Trophoblast cell (in vitro differentiated cells and primary cell): ENCODE measurements at regions not wholly inside any gene's neighbourhood (a gene's known extent, or its start where the extent isn't known, plus 50 kb on each side); places are given as distances from the start of the nearest gene placed in this dataset.

ENCODE experiments used
- DNase-seq, 2 donors: peaks; one replicate each; pipeline ENCODE4 v3.0.0-alpha.2; 2016
- H2AFZ ChIP-seq: 2 replicates; pipeline ENCODE4 v1.6.1; 2013; ENCODE audit warnings: low read length, moderate library complexity, mild to moderate bottlenecking; ENCODE audit not compliant: insufficient read depth, poor library complexity
- H2AK5ac ChIP-seq: 2 replicates; pipeline ENCODE4 v1.6.1; 2013; ENCODE audit warnings: mild to moderate bottlenecking, low read length
- H2BK120ac ChIP-seq: 2 replicates; pipeline ENCODE4 v1.6.1; 2013; ENCODE audit warnings: low read length, mild to moderate bottlenecking, moderate library complexity; ENCODE audit not compliant: insufficient read depth, poor library complexity
- H2BK12ac ChIP-seq: 2 replicates; pipeline ENCODE4 v1.6.1; 2013; ENCODE audit warnings: mild to moderate bottlenecking, low read length, moderate library complexity
- H2BK5ac ChIP-seq: 2 replicates; pipeline ENCODE4 v1.6.1; 2013; ENCODE audit warnings: low read length, low read depth, moderate library complexity, mild to moderate bottlenecking; ENCODE audit not compliant: poor library complexity
- H3K14ac ChIP-seq: 2 replicates; pipeline ENCODE4 v1.6.1; 2013; ENCODE audit warnings: mild to moderate bottlenecking, low read length
- H3K18ac ChIP-seq: 2 replicates; pipeline ENCODE4 v1.6.1; 2013; ENCODE audit warnings: mild to moderate bottlenecking, low read length
- H3K23ac ChIP-seq: 2 replicates; pipeline ENCODE4 v1.6.1; 2013; ENCODE audit warnings: low read length
- H3K27ac ChIP-seq: 2 replicates; pipeline ENCODE4 v1.5.1; 2013; ENCODE audit warnings: low read depth, mild to moderate bottlenecking, inconsistent platforms, low read length, moderate library complexity
- H3K27me3 ChIP-seq: 2 replicates; pipeline ENCODE4 v1.6.1; 2013; ENCODE audit warnings: inconsistent platforms, mild to moderate bottlenecking, low read length, moderate library complexity; ENCODE audit not compliant: insufficient read depth
- H3K36me3 ChIP-seq, 2 experiments: 1 replicate in 1 of 2; 2 replicates in 1 of 2; pipeline ENCODE4 v1.6.1; 2013; ENCODE audit warnings: low read length in 2 of 2, mild to moderate bottlenecking in 2 of 2, moderate library complexity in 1 of 2; ENCODE audit not compliant: insufficient read depth in 2 of 2, control insufficient read depth in 1 of 2
- H3K4ac ChIP-seq: 2 replicates; pipeline ENCODE4 v1.6.1; 2013; ENCODE audit warnings: low read depth, mild to moderate bottlenecking, low read length, moderate library complexity
- H3K4me1 ChIP-seq, 2 experiments: 1 replicate in 1 of 2; 2 replicates in 1 of 2; pipeline ENCODE4 v1.6.1; 2013; ENCODE audit warnings: low read length in 2 of 2, mild to moderate bottlenecking in 2 of 2, moderate library complexity in 1 of 2; ENCODE audit not compliant: insufficient read depth in 2 of 2, control insufficient read depth in 1 of 2
- H3K4me2 ChIP-seq: 2 replicates; pipeline ENCODE4 v1.6.1; 2013; ENCODE audit warnings: inconsistent platforms, mild to moderate bottlenecking, low read length, moderate library complexity
- H3K4me3 ChIP-seq: 2 replicates; pipeline ENCODE4 v1.5.1; 2013; ENCODE audit warnings: mild to moderate bottlenecking, low read depth, low read length, inconsistent platforms
- H3K79me1 ChIP-seq: one replicate; pipeline ENCODE4 v1.6.1; 2013; ENCODE audit warnings: low read length
- H3K79me2 ChIP-seq: 2 replicates; pipeline ENCODE4 v1.6.1; 2013; ENCODE audit warnings: low read length, mild to moderate bottlenecking; ENCODE audit not compliant: control insufficient read depth, insufficient read depth, poor library complexity
- H3K9ac ChIP-seq: 2 replicates; pipeline ENCODE4 v1.6.1; 2013; ENCODE audit warnings: mild to moderate bottlenecking, low read length
- H3K9me3 ChIP-seq: 2 replicates; pipeline ENCODE4 v1.6.1; 2013; ENCODE audit warnings: low read depth, mild to moderate bottlenecking, control low read depth, inconsistent platforms, low read length; ENCODE audit not compliant: insufficient read depth
- H4K12ac ChIP-seq: 2 replicates; pipeline ENCODE4 v1.6.1; 2013; ENCODE audit warnings: low read depth, mild to moderate bottlenecking, low read length, moderate library complexity
- H4K8ac ChIP-seq: 2 replicates; pipeline ENCODE4 v1.6.1; 2013; ENCODE audit warnings: low read depth, mild to moderate bottlenecking, low read length, moderate library complexity
- H4K91ac ChIP-seq: one replicate; pipeline ENCODE4 v1.6.1; 2013; ENCODE audit warnings: low read depth, mild to moderate bottlenecking, low read length, moderate library complexity
- WGBS: extraction: QIAGEN DNeasy Blood & Tissue Kit; methylation state at CpG from one replicate; pipeline ENCODE4 v1.1.7; 2013; ENCODE audit warnings: missing lambda C conversion rate; ENCODE audit not compliant: insufficient read length, insufficient coverage; ENCODE audit errors: extremely low coverage; 5-methylcytosine and 5-hydroxymethylcytosine counted together

DNA sequence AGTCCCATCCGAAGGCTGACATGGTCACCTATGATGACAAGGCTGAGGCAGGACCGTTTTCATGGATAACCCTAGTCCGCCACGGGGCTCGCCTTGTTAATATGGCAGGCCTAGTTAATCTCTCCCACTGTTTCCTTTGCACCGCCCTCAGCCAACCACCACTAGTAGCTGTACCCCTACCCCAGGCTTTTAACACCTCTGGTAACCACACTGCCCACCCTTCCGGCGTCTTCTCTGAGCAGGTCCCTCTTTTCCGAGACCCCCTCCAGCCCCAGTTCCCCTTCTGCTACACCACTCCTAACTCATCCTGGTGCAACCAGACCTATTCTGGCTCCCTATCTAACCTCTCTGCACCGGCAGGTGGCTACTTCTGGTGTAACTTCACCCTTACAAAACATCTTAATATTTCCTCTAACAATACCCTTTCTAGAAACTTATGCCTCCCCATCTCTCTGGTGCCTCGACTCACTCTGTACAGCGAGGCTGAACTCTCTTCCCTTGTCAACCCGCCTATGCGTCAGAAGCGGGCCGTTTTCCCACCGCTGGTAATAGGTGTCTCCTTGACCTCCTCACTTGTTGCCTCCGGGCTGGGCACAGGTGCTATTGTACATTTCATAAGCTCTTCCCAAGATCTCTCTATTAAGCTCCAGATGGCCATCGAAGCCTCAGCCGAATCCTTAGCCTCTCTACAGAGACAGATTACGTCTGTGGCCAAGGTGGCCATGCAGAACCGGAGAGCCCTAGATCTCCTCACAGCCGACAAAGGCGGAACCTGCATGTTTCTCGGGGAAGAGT is 964.4 kb downstream of the RPA4 start:
- H3K27me3 ChIP-seq = no peaks in the 10 kb centered on the region
- no peak overlapping the region for H4K8ac ChIP-seq
- DNase-seq = no peak
- H3K4me2 ChIP-seq = no peak overlapping the region
- no peak overlapping the region for H2BK5ac ChIP-seq
- H2AFZ ChIP-seq = no peak overlapping the region
- no peak overlapping the region for H3K23ac ChIP-seq
- H3K14ac ChIP-seq = no peak overlapping the region
- no CpG with 5 or more reads among the region's 25 CpGs for WGBS
- no peak overlapping the region for H3K9ac ChIP-seq
- peaks cover 0 to 1% of the 10 kb centered on the region in 2 experiments for H3K36me3 ChIP-seq
- H4K12ac ChIP-seq = no peak overlapping the region
- H3K79me1 ChIP-seq = no peaks in the 10 kb centered on the region
- H3K79me2 ChIP-seq = no peaks in the 10 kb centered on the region
- H3K18ac ChIP-seq = no peak overlapping the region
- no peak overlapping the region for H3K4me3 ChIP-seq
- no peaks in the 10 kb centered on the region for H3K4me1 ChIP-seq
- no peak overlapping the region for H3K4ac ChIP-seq
- H3K27ac ChIP-seq = no peak overlapping the region
- H3K9me3 ChIP-seq = peaks cover 7% of the 10 kb centered on the region
- no peak overlapping the region for H2BK120ac ChIP-seq
- no peak overlapping the region for H4K91ac ChIP-seq
- H2BK12ac ChIP-seq = no peak overlapping the region
- H2AK5ac ChIP-seq = no peak overlapping the region

DNA sequence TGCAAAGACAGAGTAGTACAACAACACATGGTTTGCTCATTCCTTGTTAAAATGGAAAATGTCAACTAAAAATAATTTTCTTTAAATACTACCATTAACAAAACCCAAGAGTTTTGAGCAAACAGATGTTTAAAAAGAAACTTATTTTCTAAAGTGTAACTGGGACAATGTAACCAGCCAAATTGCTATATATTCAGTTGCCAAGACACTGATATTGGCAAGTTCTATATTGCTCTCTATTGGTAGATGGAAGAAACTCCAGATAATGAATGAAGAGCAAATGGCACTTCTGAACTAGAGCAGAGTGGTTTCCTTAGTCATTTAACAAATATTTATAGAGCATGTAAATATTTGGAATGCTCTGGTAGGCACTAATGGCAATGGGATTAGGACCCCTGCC is 966.2 kb downstream of the RPA4 start:
- no peak for DNase-seq
- no peak overlapping the region for H3K23ac ChIP-seq
- H4K91ac ChIP-seq = no peak overlapping the region
- H4K12ac ChIP-seq = no peak overlapping the region
- no peaks in the 10 kb centered on the region for H3K9me3 ChIP-seq
- H3K9ac ChIP-seq = no peak overlapping the region
- no peak overlapping the region for H4K8ac ChIP-seq
- no peaks in the 10 kb centered on the region for H3K4me1 ChIP-seq
- H3K79me2 ChIP-seq = no peaks in the 10 kb centered on the region
- no peaks in the 10 kb centered on the region for H3K27me3 ChIP-seq
- H3K79me1 ChIP-seq = no peaks in the 10 kb centered on the region
- H3K4me2 ChIP-seq = no peak overlapping the region
- no peak overlapping the region for H3K27ac ChIP-seq
- no peak overlapping the region for H3K4me3 ChIP-seq
- no peak overlapping the region for H2AK5ac ChIP-seq
- H3K36me3 ChIP-seq = no peaks in the 10 kb centered on the region
- H3K14ac ChIP-seq = no peak overlapping the region
- H2BK5ac ChIP-seq = no peak overlapping the region
- no peak overlapping the region for H3K4ac ChIP-seq
- H3K18ac ChIP-seq = no peak overlapping the region
- H2BK12ac ChIP-seq = no peak overlapping the region
- no peak overlapping the region for H2AFZ ChIP-seq
- H2BK120ac ChIP-seq = no peak overlapping the region

DNA sequence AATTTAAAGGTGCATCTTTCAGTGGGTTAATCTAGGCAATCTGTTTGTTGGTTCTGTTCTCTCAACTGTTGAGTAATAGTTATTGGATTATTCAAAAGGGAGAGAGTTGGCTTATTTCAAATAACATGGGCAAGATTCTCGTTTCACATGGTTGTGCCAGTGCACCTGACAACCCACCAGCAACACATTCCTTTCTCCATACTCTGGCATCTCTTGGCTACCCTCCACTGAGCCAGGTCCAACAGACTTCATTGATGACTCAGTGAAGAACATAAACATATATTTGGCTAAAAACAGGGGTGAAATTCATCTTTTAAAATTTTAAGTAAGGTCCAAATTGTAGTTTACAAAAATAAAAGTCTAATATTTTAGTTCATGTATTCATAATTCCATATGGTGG is 967.2 kb downstream of the RPA4 start:
- no peak overlapping the region for H3K4ac ChIP-seq
- H4K12ac ChIP-seq = no peak overlapping the region
- H3K36me3 ChIP-seq = no peaks in the 10 kb centered on the region
- no peaks in the 10 kb centered on the region for H3K27me3 ChIP-seq
- no CpG with 5 or more reads among the region's 1 CpG for WGBS
- H3K79me1 ChIP-seq = no peaks in the 10 kb centered on the region
- H3K23ac ChIP-seq = no peak overlapping the region
- H3K14ac ChIP-seq = no peak overlapping the region
- H3K4me1 ChIP-seq = no peaks in the 10 kb centered on the region
- H4K8ac ChIP-seq = no peak overlapping the region
- H3K4me2 ChIP-seq = no peak overlapping the region
- no peak overlapping the region for H3K18ac ChIP-seq
- no peak overlapping the region for H2AFZ ChIP-seq
- no peak overlapping the region for H2AK5ac ChIP-seq
- H4K91ac ChIP-seq = no peak overlapping the region
- H2BK5ac ChIP-seq = no peak overlapping the region
- H2BK120ac ChIP-seq = no peak overlapping the region
- H3K9ac ChIP-seq = no peak overlapping the region
- DNase-seq = no peak
- no peak overlapping the region for H3K27ac ChIP-seq
- no peak overlapping the region for H3K4me3 ChIP-seq
- H3K9me3 ChIP-seq = no peaks in the 10 kb centered on the region
- H2BK12ac ChIP-seq = no peak overlapping the region
- no peaks in the 10 kb centered on the region for H3K79me2 ChIP-seq

DNA sequence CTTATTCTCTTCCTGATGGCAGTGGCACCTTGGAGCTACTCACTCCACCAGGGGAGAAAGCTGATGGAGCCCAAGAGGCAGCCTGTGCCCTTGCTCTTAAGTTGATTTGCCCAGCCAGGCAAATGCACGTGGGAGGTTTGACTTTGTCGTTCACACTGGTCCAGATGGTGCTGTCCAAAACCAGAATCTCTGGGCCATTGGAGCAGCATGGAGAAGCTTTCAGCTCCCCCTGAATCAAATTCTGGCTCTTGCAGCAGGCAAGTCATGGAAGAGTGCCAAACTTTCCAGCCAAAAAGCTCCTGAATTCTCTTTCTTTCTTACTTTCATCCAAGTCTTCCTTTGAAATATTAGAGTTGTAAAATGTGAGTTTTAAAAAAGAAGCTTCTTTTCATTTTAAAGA is 970.4 kb downstream of the RPA4 start:
- whole genome bisulfite sequencing = no CpG with 5 or more reads among the region's 2 CpGs
- no peaks in the 10 kb centered on the region for H3K79me2 ChIP-seq
- no peaks in the 10 kb centered on the region for H3K4me1 ChIP-seq
- no peak overlapping the region for H4K91ac ChIP-seq
- no peaks in the 10 kb centered on the region for H3K27me3 ChIP-seq
- no peak overlapping the region for H2BK5ac ChIP-seq
- no peak overlapping the region for H3K4me2 ChIP-seq
- H3K27ac ChIP-seq = no peak overlapping the region
- H4K8ac ChIP-seq = no peak overlapping the region
- H3K4ac ChIP-seq = no peak overlapping the region
- H3K9ac ChIP-seq = no peak overlapping the region
- no peak overlapping the region for H2AK5ac ChIP-seq
- H3K36me3 ChIP-seq = no peaks in the 10 kb centered on the region
- no peak overlapping the region for H3K14ac ChIP-seq
- H3K4me3 ChIP-seq = no peak overlapping the region
- H2AFZ ChIP-seq = no peak overlapping the region
- H3K9me3 ChIP-seq = no peaks in the 10 kb centered on the region
- no peak overlapping the region for H4K12ac ChIP-seq
- no peak overlapping the region for H3K18ac ChIP-seq
- no peak overlapping the region for H2BK120ac ChIP-seq
- H3K23ac ChIP-seq = no peak overlapping the region
- DNase-seq = no peak
- H3K79me1 ChIP-seq = no peaks in the 10 kb centered on the region
- H2BK12ac ChIP-seq = no peak overlapping the region
